ENCODE measurements at regions not wholly inside any gene's neighbourhood (a gene's known extent, or its start where the extent isn't known, plus 50 kb on each side); places are given as distances from the start of the nearest gene placed in this dataset.

DNA sequence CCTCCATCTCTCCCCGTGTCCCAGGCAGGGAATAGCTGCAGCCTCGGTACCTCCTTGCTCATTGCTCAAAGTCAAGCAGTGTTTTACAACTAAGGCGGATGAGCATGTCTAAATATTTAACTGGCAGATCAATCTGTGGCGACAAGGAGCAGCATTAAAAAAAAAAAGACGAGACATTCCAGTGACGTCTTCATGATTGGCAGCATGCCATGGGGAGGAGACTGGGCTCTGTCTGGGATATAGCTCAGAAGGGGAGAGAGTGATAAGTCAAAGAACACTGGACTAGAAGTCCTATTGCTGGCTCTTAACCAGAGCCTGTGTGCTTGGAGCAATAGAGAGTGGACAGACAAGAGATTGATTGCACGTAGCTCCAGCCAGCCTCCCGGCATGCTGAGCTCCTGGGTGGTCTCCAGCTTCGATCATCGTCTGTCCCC lies 287.5 kb upstream of the PODXL start:
- Mint-ChIP-seq H3K27ac (ENCODE audit: unreplicated experiment) (no peak overlapping the region), H3K36me3 (ENCODE audit: low read depth) (no peaks in the 10 kb centered on the region), H3K4me3 (no peak overlapping the region), H3K27me3 (ENCODE audit: low read depth) (peaks cover 29% of the 10 kb centered on the region), H3K4me1 (no peaks in the 10 kb centered on the region), H3K9me3 (no peaks in the 10 kb centered on the region)
- TF ChIP-seq, protein P1, sequence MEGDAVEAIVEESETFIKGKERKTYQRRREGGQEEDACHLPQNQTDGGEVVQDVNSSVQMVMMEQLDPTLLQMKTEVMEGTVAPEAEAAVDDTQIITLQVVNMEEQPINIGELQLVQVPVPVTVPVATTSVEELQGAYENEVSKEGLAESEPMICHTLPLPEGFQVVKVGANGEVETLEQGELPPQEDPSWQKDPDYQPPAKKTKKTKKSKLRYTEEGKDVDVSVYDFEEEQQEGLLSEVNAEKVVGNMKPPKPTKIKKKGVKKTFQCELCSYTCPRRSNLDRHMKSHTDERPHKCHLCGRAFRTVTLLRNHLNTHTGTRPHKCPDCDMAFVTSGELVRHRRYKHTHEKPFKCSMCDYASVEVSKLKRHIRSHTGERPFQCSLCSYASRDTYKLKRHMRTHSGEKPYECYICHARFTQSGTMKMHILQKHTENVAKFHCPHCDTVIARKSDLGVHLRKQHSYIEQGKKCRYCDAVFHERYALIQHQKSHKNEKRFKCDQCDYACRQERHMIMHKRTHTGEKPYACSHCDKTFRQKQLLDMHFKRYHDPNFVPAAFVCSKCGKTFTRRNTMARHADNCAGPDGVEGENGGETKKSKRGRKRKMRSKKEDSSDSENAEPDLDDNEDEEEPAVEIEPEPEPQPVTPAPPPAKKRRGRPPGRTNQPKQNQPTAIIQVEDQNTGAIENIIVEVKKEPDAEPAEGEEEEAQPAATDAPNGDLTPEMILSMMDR (conservative IDR thresholded peaks at IDR 0.05) = no peak
- no peak for DNase-seq (ENCODE audit: low read depth, low spot score)

DNA sequence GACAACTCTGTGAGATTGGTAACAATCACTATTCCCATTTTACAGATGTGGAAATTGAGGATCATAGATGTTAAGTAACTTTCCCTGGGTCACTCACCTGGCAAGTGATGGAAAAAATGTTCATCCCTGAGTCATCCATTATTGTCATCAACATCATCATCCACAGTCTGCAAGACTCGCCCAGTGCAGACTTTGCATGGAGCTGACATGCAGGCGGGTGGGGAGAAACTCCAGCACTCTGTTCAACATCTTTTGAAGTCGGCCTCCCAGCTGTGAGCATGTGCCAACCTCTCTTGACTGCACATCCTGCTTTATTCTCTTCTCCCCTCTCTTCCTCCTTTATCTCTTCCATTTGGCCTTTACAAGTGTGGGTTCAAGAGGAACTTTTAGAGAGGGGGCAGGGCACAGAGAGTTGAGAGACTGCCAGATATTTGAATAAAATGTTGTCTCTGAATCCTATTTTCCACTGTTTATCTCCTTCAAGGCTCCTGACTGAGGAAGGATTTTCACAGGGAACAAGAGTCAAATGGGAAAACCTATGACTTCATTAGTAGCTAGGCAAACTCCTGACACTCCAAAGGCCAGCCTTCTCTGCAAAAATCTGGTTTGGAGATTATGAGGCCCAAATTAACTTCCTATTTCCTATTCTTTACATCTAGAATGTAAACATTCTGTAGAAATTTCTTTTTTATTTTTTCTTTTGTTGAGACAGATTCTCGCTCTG lies 283.7 kb upstream of the PODXL start:
- Mint-ChIP-seq H3K4me1 (peaks cover 2% of the 10 kb centered on the region), H3K27ac (ENCODE audit: unreplicated experiment) (no peak overlapping the region), H3K9me3 (no peaks in the 10 kb centered on the region), H3K27me3 (ENCODE audit: low read depth) (peaks cover 42% of the 10 kb centered on the region), H3K4me3 (no peak overlapping the region), H3K36me3 (ENCODE audit: low read depth) (no peaks in the 10 kb centered on the region)
- DNase-seq (ENCODE audit: low read depth, low spot score) = no peak
- TF ChIP-seq, protein P1 (conservative IDR thresholded peaks at IDR 0.05) = no peak

DNA sequence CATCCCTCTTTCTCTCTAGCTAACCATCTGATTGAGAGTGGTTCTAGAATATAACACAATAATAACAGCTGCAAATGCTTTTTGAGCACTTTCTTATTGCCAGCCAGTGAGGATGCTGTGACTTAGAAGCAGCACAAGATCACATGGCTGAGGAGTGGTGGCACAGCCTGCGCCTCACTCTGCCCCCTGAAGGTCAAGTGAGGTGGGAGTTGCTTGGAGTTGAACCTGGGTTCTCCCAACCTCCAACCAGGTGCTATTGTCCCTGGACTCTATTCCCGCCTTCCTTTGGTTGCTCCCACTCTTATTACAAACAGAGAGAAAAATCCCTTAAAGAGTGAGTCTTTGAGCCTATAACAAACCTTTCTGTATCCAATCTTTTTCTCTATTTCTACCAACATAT lies 280.3 kb upstream of the PODXL start:
- Mint-ChIP-seq H3K27ac (ENCODE audit: unreplicated experiment) (no peak overlapping the region), H3K27me3 (ENCODE audit: low read depth) (peaks cover 30% of the 10 kb centered on the region), H3K4me3 (no peak overlapping the region), H3K36me3 (ENCODE audit: low read depth) (no peaks in the 10 kb centered on the region), H3K9me3 (no peaks in the 10 kb centered on the region), H3K4me1 (peaks cover 6% of the 10 kb centered on the region)
- DNase-seq (ENCODE audit: low read depth, low spot score) = no peak
- TF ChIP-seq, protein P1 (conservative IDR thresholded peaks at IDR 0.05) = no peak

DNA sequence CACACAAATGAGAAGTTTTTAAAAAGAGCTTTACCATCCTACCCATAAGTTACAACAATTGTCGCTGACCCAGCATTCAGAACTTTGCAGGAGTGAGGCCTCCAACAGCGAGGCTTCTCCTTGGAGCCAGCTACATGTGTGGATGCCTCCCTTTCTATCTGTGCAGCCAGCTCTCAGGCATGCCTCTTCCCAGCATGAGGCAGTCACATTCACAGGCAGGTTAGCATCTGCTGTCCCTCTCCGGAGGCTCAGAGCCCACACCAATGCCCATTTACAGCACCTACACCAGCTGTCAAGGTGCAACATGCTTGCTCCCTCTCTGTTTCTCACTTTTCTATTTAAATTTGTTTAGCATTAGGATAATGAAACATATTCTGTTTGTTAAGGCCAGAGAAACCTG lies 278.7 kb upstream of the PODXL start:
- H3K27ac Mint-ChIP-seq (ENCODE audit: unreplicated experiment) = no peak overlapping the region
- no peak overlapping the region for H3K4me3 Mint-ChIP-seq
- peaks cover 11% of the 10 kb centered on the region for H3K4me1 Mint-ChIP-seq
- peaks cover 27% of the 10 kb centered on the region for H3K27me3 Mint-ChIP-seq (ENCODE audit: low read depth)
- TF ChIP-seq, protein P1 (conservative IDR thresholded peaks at IDR 0.05) = no peak
- H3K9me3 Mint-ChIP-seq = no peaks in the 10 kb centered on the region
- DNase-seq (ENCODE audit: low read depth, low spot score) = no peak
- no peaks in the 10 kb centered on the region for H3K36me3 Mint-ChIP-seq (ENCODE audit: low read depth)

DNA sequence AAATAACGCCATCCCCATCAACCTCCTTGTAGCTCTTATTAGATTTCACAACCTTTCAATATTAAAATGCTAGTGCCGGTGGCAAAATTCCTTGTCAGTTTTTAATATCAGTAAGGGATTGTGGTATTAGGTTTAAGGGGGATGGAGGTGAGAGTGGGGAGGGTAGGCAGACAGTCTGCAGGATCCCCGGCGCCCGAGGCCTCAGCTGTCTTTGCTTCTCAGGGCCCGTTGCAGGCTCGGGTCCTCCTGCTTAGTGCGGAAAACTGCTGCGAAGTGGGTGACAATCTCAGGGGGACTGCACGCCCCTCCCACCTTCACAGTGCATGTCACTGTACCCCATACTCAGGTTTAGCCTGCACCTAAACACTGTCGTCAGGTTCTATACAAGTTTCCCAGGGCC lies 274.3 kb upstream of the PODXL start:
- Mint-ChIP-seq H3K27me3 (ENCODE audit: low read depth) (peaks cover 20% of the 10 kb centered on the region), H3K27ac (ENCODE audit: unreplicated experiment) (no peak overlapping the region), H3K4me1 (peaks cover 25% of the 10 kb centered on the region), H3K4me3 (no peak overlapping the region), H3K36me3 (ENCODE audit: low read depth) (no peaks in the 10 kb centered on the region), H3K9me3 (no peaks in the 10 kb centered on the region)
- TF ChIP-seq, protein P1 (conservative IDR thresholded peaks at IDR 0.05) = no peak
- no peak for DNase-seq (ENCODE audit: low read depth, low spot score)

Data from neural crest cell (in vitro differentiated cells).